ENCODE measurements at regions not wholly inside any gene's neighbourhood (a gene's known extent, or its start where the extent isn't known, plus 50 kb on each side); places are given as distances from the start of the nearest gene placed in this dataset.

DNA sequence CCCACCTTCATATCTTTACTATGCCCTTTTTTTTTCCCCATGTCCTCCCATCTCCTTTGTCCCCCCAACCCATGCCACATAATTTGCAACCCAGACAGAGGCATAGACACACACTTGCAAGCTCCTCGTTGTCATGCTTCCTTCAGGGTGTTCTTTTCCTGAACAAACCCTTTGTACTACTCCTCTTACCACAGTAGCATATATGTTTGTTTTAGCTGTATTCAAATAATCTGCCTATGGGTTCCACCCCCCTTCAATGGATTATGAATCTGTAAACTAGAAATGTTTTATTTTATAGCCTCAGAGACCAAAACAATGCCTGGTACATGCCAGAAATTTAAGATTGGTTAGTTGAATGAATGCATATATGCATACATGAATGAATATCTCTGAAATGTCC is 307.1 kb upstream of the E2F7 start:
- Histone ChIP-seq H4K20me1 (ENCODE audit: control insufficient read depth, insufficient read depth) (no peaks in the 10 kb centered on the region), H3K4me3 (no peak overlapping the region), H2AFZ (ENCODE audit: control insufficient read depth, low read depth, low read length) (no peak overlapping the region), H3K4me2 (ENCODE audit: control insufficient read depth, insufficient read depth) (no peak overlapping the region), H3K27ac (ENCODE audit: control insufficient read depth, insufficient read depth) (no peak overlapping the region), H3K9ac (ENCODE audit: control insufficient read depth, insufficient read depth, low read length) (no peak overlapping the region), H3K4me1 (ENCODE audit: control insufficient read depth, insufficient read depth, low read length) (no peaks in the 10 kb centered on the region), H3K79me2 (ENCODE audit: control insufficient read depth, insufficient read depth, low read length) (no peaks in the 10 kb centered on the region), H3K9me3 (replicated peaks; ENCODE audit: control insufficient read depth, insufficient read depth, low read length) (no peaks in the 10 kb centered on the region), H3K36me3 (ENCODE audit: control insufficient read depth in 2 of 2, insufficient read depth in 2 of 2, low read length in 1 of 2) (no peaks in the 10 kb centered on the region), H3K27me3 (replicated peaks in 1 of 2; ENCODE audit: control insufficient read depth in 2 of 2, insufficient read depth in 2 of 2, low read length in 1 of 2) (no peaks in the 10 kb centered on the region; a peak in 1 of 4 replicates)
- no TSS peak for BruUV-seq (replicated peaks)
- TF ChIP-seq, protein P1, sequence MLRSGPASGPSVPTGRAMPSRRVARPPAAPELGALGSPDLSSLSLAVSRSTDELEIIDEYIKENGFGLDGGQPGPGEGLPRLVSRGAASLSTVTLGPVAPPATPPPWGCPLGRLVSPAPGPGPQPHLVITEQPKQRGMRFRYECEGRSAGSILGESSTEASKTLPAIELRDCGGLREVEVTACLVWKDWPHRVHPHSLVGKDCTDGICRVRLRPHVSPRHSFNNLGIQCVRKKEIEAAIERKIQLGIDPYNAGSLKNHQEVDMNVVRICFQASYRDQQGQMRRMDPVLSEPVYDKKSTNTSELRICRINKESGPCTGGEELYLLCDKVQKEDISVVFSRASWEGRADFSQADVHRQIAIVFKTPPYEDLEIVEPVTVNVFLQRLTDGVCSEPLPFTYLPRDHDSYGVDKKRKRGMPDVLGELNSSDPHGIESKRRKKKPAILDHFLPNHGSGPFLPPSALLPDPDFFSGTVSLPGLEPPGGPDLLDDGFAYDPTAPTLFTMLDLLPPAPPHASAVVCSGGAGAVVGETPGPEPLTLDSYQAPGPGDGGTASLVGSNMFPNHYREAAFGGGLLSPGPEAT (IDR thresholded peaks at IDR 0.05; ENCODE audit: low read depth) = no peak
- TF ChIP-seq BCL11A (IDR thresholded peaks at IDR 0.05; ENCODE audit: low read depth, low read length) = no peak
- no peak for TF ChIP-seq HDAC2 (IDR thresholded peaks at IDR 0.05)
- no peak for TF ChIP-seq RBBP5 (conservative IDR thresholded peaks at IDR 0.05)
- no peak for TF ChIP-seq NR2F1 (conservative IDR thresholded peaks at IDR 0.05)
- ATAC-seq = no peak
- no peak for FAIRE-seq
- intact Hi-C loops (cut with micrococcal nuclease; ENCODE audit: unreplicated experiment) (no loop called here), in situ Hi-C loops (cut with MboI) (no loop called here)
- POLR2A ChIA-PET = no interaction called here
- SMC1A ChIA-PET (ENCODE audit: uncharacterized antibody, unreplicated experiment) = no interaction called here
- CTCF ChIA-PET = no interaction called here
- DNase-seq (ENCODE audit: low read depth, low spot score) = no peak
- RAD21 ChIA-PET (ENCODE audit: unreplicated experiment) = no interaction called here
- WGBS (ENCODE audit: insufficient coverage, insufficient replicate concordance, low lambda C conversion rate, missing lambda C conversion rate) = 5% methylated on average over 1 of the region's 1 CpG

DNA sequence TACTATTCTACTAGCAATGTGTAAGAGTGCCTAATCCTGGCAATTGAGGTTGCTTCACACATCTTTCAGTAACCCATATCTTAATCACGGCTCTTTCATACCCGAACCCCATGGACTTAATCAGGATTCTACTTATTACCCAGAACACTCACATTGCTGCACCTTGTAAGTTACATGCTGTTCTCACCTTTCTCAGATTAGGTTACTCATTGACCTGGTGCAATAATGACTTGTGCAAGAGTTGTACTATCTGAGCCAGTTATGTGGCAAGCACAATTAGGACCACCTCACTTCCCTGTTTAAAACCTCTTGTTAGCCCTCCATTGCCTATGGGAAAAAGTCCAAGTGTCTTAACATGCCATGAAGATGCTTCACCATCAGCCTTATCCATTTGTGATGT is 306.7 kb upstream of the E2F7 start:
- H3K4me1 ChIP-seq (ENCODE audit: control insufficient read depth, insufficient read depth, low read length) = no peaks in the 10 kb centered on the region
- no peak for ATAC-seq
- H3K9me3 ChIP-seq (replicated peaks; ENCODE audit: control insufficient read depth, insufficient read depth, low read length) = no peaks in the 10 kb centered on the region
- no peak overlapping the region for H3K4me2 ChIP-seq (ENCODE audit: control insufficient read depth, insufficient read depth)
- FAIRE-seq = no peak
- DNase-seq (ENCODE audit: low read depth, low spot score) = no peak
- in situ Hi-C loops (cut with MboI) = no loop called here
- H3K79me2 ChIP-seq (ENCODE audit: control insufficient read depth, insufficient read depth, low read length) = no peaks in the 10 kb centered on the region
- WGBS (ENCODE audit: insufficient coverage, insufficient replicate concordance, low lambda C conversion rate, missing lambda C conversion rate) = 22% methylated on average over 2 of the region's 2 CpGs
- no peak overlapping the region for H3K4me3 ChIP-seq
- POLR2A ChIA-PET = no interaction called here
- SMC1A ChIA-PET (ENCODE audit: uncharacterized antibody, unreplicated experiment) = no interaction called here
- no peak for TF ChIP-seq KAT2A (conservative IDR thresholded peaks at IDR 0.05; ENCODE audit: control insufficient read depth, low read depth, low read length)
- H4K20me1 ChIP-seq (ENCODE audit: control insufficient read depth, insufficient read depth) = no peaks in the 10 kb centered on the region
- intact Hi-C loops (cut with micrococcal nuclease; ENCODE audit: unreplicated experiment) = no loop called here
- no TSS peak for BruUV-seq (replicated peaks)
- no peaks in the 10 kb centered on the region for H3K36me3 ChIP-seq (ENCODE audit: control insufficient read depth in 2 of 2, insufficient read depth in 2 of 2, low read length in 1 of 2)
- RAD21 ChIA-PET (ENCODE audit: unreplicated experiment) = no interaction called here
- no peak overlapping the region for H2AFZ ChIP-seq (ENCODE audit: control insufficient read depth, low read depth, low read length)
- CTCF ChIA-PET = no interaction called here
- no peak overlapping the region for H3K9ac ChIP-seq (ENCODE audit: control insufficient read depth, insufficient read depth, low read length)
- H3K27ac ChIP-seq (ENCODE audit: control insufficient read depth, insufficient read depth) = no peak overlapping the region
- H3K27me3 ChIP-seq (replicated peaks in 1 of 2; ENCODE audit: control insufficient read depth in 2 of 2, insufficient read depth in 2 of 2, low read length in 1 of 2) = no peaks in the 10 kb centered on the region; a peak in 1 of 4 replicates

Data from GM12878 (cell line).